Panc1 (cell line): ENCODE measurements at regions not wholly inside any gene's neighbourhood (a gene's known extent, or its start where the extent isn't known, plus 50 kb on each side); places are given as distances from the start of the nearest gene placed in this dataset.

Experiments used
- ATAC-seq: fragments of 200-7000 bp; cut with Tn5 transposase; 2 replicates; pipeline ENCODE4 v1.9.1; 2020; ENCODE audit warnings: mild to moderate bottlenecking, moderate library complexity
- BruUV-seq: library from RNA; stranded (reverse); fragments of 400-500 nt; replicated peaks from 2 replicates; lab custom pipeline; 2021; lab: Mats Ljungman, UMichigan
- CTCF ChIA-PET: fragments of 300-600 bp; sonication (Branson Sonifier 250); formaldehyde crosslinking; loops from one replicate; lab custom pipeline; 2022; ENCODE audit warnings: antibody characterized with exemption; lab: Charles Lee
- POLR2A ChIA-PET: fragments of 300-600 bp; sonication (Branson Sonifier 250); formaldehyde crosslinking; loops from one replicate; lab custom pipeline; 2022; ENCODE audit warnings: antibody characterized with exemption; lab: Charles Lee
- DNase-seq: peaks from one replicate; pipeline ENCODE4 v3.0.0-alpha.2; 2010; ENCODE audit warnings: low read depth, low spot score
- H3K27ac ChIP-seq: 2 replicates; pipeline ENCODE4 v1.5.1; 2011; ENCODE audit warnings: mild to moderate bottlenecking, low read length, inconsistent platforms
- H3K27me3 ChIP-seq: fragments of 200-500 bp; sonication (Bioruptor generic); 2 replicates; pipeline ENCODE4 v1.6.0; 2014; ENCODE audit warnings: low read length, inconsistent platforms; ENCODE audit not compliant: control insufficient read depth, insufficient read depth
- H3K36me3 ChIP-seq: fragments of 200-500 bp; sonication (Bioruptor generic); 2 replicates; pipeline ENCODE4 v1.5.1; 2014; ENCODE audit warnings: inconsistent platforms, mild to moderate bottlenecking, low read length, moderate library complexity; ENCODE audit not compliant: control insufficient read depth, insufficient read depth
- H3K4me1 ChIP-seq: 2 replicates; pipeline ENCODE4 v1.5.1; 2011; ENCODE audit warnings: inconsistent platforms, mild to moderate bottlenecking, low read length, moderate library complexity; ENCODE audit not compliant: control insufficient read depth, insufficient read depth
- H3K4me3 ChIP-seq, 2 experiments: 2 replicates each; pipeline ENCODE4 v1.5.1; 2011 to 2012; ENCODE audit warnings: low read depth in 2 of 2, low read length in 2 of 2, mild to moderate bottlenecking in 2 of 2, inconsistent platforms in 1 of 2, moderate library complexity in 1 of 2
- H3K9me3 ChIP-seq: fragments of 200-500 bp; sonication (Bioruptor generic); 2 replicates; pipeline ENCODE4 v1.5.1; 2014; ENCODE audit warnings: low read depth, mild to moderate bottlenecking, inconsistent platforms, low read length, moderate library complexity; ENCODE audit not compliant: control insufficient read depth, insufficient read depth
- POLR2AphosphoS5 ChIP-seq: IDR thresholded peaks from 2 replicates; pipeline ENCODE4 v1.6.1; 2012; ENCODE audit warnings: mild to moderate bottlenecking, low read depth, low read length, moderate library complexity
- SIN3A ChIP-seq: IDR thresholded peaks from 2 replicates; pipeline ENCODE4 v1.6.1; 2012; ENCODE audit warnings: low read depth, mild to moderate bottlenecking, low read length, moderate library complexity, borderline replicate concordance; ENCODE audit not compliant: insufficient read depth
- TCF7L2 ChIP-seq: IDR thresholded peaks from 2 replicates; pipeline ENCODE4 v1.6.1; 2011; ENCODE audit warnings: mild to moderate bottlenecking, low read depth, low read length, inconsistent platforms
- in situ Hi-C: cut with HindIII; loops from 2 replicates; pipeline ENCODE4 v1.10.0; 2016; ENCODE audit warnings: low sequenced_read_pairs, low pct_unique_long_range_greater_than_20kb
- intact Hi-C: fragments of 100-400 bp; cut with micrococcal nuclease; formaldehyde crosslinking; loops from one replicate; pipeline ENCODE4 v1.10.0; 2022; ENCODE audit not compliant: unreplicated experiment
- TF ChIP-seq, protein P1 (sequence below): fragments of 450-650 bp; IDR thresholded peaks from 2 replicates; pipeline ENCODE4 v1.5.1; 2017; ENCODE audit warnings: mild to moderate bottlenecking
- TF ChIP-seq, protein P2 (sequence below), 2 experiments: IDR thresholded peaks; 2 replicates each; pipeline ENCODE4 v1.6.1; 2011 to 2012; ENCODE audit warnings: low read depth in 2 of 2, control low read depth in 1 of 2, low read length in 1 of 2, mild to moderate bottlenecking in 1 of 2, moderate library complexity in 1 of 2; ENCODE audit not compliant: insufficient read depth in 1 of 2

DNA sequence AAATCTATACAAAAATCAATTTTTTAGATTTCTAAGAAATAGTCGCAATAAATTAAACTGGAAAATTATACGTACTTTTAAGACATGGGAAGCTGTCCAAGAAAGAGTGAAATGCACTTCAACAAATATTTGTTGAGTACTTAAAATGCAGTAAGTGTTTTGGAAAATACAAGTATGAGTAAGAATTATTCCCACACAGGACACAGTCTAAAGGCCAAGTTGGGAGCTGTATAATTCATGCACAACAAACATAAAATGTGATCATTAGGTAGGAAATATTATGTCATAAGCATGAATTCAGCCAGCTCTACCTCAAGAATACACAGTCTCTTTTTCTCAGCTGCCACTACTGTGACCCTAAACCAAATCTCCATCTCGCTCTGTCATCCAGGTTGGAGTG, 267.6 kb downstream of the CNTN3 start:
- no TSS peak for BruUV-seq
- Histone ChIP-seq H3K4me3 (no peak overlapping the region), H3K9me3 (no peaks in the 10 kb centered on the region), H3K27ac (no peak overlapping the region), H3K27me3 (no peaks in the 10 kb centered on the region), H3K4me1 (no peaks in the 10 kb centered on the region), H3K36me3 (no peaks in the 10 kb centered on the region)
- in situ Hi-C loops, result no loop called here
- ChIA-PET CTCF (no interaction called here), POLR2A (no interaction called here)
- no peak for DNase-seq
- no peak for ATAC-seq
- no peak for TF ChIP-seq POLR2AphosphoS5
- TF ChIP-seq TCF7L2, result no peak
- no peak for TF ChIP-seq SIN3A
- TF ChIP-seq, protein P1, sequence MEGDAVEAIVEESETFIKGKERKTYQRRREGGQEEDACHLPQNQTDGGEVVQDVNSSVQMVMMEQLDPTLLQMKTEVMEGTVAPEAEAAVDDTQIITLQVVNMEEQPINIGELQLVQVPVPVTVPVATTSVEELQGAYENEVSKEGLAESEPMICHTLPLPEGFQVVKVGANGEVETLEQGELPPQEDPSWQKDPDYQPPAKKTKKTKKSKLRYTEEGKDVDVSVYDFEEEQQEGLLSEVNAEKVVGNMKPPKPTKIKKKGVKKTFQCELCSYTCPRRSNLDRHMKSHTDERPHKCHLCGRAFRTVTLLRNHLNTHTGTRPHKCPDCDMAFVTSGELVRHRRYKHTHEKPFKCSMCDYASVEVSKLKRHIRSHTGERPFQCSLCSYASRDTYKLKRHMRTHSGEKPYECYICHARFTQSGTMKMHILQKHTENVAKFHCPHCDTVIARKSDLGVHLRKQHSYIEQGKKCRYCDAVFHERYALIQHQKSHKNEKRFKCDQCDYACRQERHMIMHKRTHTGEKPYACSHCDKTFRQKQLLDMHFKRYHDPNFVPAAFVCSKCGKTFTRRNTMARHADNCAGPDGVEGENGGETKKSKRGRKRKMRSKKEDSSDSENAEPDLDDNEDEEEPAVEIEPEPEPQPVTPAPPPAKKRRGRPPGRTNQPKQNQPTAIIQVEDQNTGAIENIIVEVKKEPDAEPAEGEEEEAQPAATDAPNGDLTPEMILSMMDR, result no peak
- TF ChIP-seq, protein P2, sequence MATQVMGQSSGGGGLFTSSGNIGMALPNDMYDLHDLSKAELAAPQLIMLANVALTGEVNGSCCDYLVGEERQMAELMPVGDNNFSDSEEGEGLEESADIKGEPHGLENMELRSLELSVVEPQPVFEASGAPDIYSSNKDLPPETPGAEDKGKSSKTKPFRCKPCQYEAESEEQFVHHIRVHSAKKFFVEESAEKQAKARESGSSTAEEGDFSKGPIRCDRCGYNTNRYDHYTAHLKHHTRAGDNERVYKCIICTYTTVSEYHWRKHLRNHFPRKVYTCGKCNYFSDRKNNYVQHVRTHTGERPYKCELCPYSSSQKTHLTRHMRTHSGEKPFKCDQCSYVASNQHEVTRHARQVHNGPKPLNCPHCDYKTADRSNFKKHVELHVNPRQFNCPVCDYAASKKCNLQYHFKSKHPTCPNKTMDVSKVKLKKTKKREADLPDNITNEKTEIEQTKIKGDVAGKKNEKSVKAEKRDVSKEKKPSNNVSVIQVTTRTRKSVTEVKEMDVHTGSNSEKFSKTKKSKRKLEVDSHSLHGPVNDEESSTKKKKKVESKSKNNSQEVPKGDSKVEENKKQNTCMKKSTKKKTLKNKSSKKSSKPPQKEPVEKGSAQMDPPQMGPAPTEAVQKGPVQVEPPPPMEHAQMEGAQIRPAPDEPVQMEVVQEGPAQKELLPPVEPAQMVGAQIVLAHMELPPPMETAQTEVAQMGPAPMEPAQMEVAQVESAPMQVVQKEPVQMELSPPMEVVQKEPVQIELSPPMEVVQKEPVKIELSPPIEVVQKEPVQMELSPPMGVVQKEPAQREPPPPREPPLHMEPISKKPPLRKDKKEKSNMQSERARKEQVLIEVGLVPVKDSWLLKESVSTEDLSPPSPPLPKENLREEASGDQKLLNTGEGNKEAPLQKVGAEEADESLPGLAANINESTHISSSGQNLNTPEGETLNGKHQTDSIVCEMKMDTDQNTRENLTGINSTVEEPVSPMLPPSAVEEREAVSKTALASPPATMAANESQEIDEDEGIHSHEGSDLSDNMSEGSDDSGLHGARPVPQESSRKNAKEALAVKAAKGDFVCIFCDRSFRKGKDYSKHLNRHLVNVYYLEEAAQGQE (IDR thresholded peaks at IDR 0.05; ENCODE audit: insufficient read depth in 1 of 2, low read depth in 2 of 2, low read length in 1 of 2), result no peak
- intact Hi-C loops, result no loop called here

GRCh38 chr3:74345701-74346100, 268.8 kb downstream of the CNTN3 start:
- DNase-seq, result no peak
- BruUV-seq, result no TSS peak
- Histone ChIP-seq H3K4me1 (no peaks in the 10 kb centered on the region), H3K9me3 (no peaks in the 10 kb centered on the region), H3K4me3 (no peak overlapping the region), H3K27me3 (no peaks in the 10 kb centered on the region), H3K36me3 (no peaks in the 10 kb centered on the region), H3K27ac (no peak overlapping the region)
- in situ Hi-C loops (no loop called here), intact Hi-C loops (no loop called here)
- POLR2A ChIA-PET, result no interaction called here
- no peak for ATAC-seq
- TF ChIP-seq, protein P1, result no peak
- no peak for TF ChIP-seq SIN3A
- no peak for TF ChIP-seq TCF7L2
- TF ChIP-seq, protein P2 (IDR thresholded peaks at IDR 0.05; ENCODE audit: insufficient read depth in 1 of 2, low read depth in 2 of 2, low read length in 1 of 2), result no peak
- TF ChIP-seq POLR2AphosphoS5, result no peak
- CTCF ChIA-PET, result no interaction called here
